ENCODE measurements at regions not wholly inside any gene's neighbourhood (a gene's known extent, or its start where the extent isn't known, plus 50 kb on each side); places are given as distances from the start of the nearest gene placed in this dataset.

DNA sequence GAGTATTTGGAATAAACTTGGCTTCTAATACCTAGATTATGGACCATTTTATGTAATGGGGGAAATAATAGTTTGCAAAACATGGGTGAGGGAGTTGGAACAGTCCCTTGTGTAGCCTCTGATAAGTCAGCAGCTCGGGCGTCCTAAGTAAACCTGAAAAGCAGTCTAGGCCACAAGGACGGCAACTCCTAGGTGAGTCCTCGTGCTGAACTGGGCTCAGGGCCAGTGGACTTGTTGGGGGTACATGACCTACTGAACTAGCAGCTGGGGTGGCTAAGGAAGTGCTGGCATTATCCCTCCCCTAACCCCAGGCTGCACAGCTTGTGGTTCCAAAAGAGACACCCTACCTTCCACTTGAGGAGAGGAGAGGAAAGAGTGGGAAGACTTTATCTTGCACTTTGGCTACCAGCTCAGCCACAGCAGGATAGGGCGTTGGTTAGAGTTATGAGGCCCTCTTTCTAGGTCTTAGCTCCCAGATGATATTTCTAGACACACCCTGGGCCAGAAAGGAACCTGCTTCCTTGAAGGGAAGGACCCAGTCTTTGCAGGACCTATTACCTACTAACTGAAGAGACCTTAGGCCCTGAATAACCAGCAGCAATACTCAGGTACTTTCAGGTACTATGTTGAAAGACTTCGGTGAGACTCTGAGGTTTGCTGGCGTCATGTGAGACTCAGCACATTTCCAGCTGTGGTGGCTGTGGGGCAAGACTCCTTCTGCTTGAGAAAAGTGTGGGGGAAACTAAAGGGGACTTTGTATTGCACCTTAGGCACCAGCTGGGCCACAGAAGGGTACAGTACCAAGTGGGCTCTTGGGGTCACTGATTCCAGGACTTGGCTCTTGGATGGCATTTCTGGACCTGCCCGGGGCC, 71.0 kb downstream of the AQP4 start:
- no peak for DNase-seq (ENCODE audit: extremely low read depth, low read depth)

GRCh38 chr18:26792661-26793060, 72.8 kb downstream of the AQP4 start:
- DNase-seq (ENCODE audit: extremely low read depth, low read depth) = no peak

- DNase-seq (ENCODE audit: extremely low read depth, low read depth) = no peak
Observed at GRCh38 chr18:26791676-26792075, 73.8 kb downstream of the AQP4 start.

GRCh38 chr18:26784599-26784998, 80.9 kb downstream of the AQP4 start:
- DNase-seq (ENCODE audit: extremely low read depth, low read depth) = no peak

DNA sequence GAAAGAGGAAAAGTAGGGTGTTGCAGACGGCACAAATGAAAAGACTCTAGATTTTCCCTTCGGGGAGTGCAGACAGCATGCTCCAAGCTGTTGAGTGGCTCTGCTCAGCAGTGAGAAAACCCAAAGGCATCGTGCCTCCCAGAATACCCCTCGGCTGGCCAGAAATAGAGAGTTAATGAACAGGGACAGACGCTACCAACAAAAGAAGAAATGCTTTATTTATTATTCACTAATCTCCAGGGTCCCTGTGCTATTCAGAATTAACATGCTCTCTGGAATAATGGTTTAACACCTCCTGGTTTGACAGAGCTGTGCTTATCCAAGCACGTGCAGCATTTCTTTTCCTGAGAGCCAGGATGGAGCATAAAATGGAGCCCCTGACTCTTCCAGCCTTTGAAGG, 82.3 kb downstream of the AQP4 start:
- DNase-seq (ENCODE audit: extremely low read depth, low read depth) = no peak

DNA sequence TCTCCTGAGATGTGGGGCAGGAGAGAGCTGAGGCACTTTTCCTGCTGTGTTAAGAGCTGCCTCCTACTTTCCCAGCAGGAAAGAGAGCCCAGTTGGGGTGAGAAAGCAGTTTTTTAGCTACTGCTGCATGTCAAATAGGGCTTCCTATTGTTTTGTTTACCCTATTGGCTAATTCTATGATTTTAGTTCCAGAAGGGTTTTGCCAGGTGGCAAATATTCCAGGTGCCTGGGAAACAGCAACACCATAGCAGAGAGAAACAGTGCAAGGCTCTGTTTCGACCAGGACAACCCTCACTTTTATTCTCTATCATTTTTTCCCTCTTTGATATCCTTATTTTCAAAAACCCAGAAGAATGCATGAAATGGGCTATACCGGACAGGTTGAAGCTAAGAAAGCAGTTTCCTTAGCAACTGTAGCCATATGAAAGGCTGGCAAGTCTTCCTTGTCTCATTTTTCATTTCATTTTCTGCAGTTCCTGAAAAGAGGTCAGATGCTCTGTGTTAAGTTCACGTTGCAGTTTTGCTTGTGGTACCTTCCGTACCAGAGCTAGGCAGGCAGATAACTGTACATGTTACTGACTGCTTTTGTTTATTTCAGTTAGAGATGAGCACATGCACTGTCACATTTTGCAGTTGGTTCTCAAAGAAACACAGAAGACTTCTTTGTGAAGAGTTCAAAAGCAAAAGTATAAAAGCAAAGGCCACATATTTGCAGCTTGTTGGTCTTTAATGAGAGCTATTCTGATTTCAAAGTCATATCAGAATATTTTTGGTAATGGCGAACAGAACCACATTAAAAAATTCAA, 84.8 kb downstream of the AQP4 start:
- DNase-seq (ENCODE audit: extremely low read depth, low read depth) = no peak

DNA sequence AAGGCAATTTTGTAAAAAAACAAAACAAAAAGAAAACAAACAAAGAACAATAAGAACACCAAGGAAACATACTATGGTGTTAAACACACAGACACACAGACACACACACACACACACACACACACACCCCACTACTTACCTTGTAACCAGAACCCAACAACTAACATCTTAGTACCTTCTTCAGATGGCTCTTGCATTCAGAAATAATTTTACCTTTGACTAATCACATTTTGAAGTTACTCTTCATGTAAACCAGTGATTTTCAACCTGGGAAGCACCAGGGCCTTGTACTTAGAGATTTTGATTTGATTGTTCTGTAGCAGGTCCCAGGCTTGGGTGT, 87.5 kb downstream of the AQP4 start:
- DNase-seq (ENCODE audit: extremely low read depth, low read depth) = no peak

- no peak for DNase-seq (ENCODE audit: extremely low read depth, low read depth)
Observed at GRCh38 chr18:26777351-26778053, 88.0 kb downstream of the AQP4 start.

GRCh38 chr18:26772691-26773090, 92.8 kb downstream of the AQP4 start:
- no peak for DNase-seq (ENCODE audit: extremely low read depth, low read depth)

- no peak for DNase-seq (ENCODE audit: extremely low read depth, low read depth)
Observed at GRCh38 chr18:26771524-26771923, 94.0 kb downstream of the AQP4 start.

DNA sequence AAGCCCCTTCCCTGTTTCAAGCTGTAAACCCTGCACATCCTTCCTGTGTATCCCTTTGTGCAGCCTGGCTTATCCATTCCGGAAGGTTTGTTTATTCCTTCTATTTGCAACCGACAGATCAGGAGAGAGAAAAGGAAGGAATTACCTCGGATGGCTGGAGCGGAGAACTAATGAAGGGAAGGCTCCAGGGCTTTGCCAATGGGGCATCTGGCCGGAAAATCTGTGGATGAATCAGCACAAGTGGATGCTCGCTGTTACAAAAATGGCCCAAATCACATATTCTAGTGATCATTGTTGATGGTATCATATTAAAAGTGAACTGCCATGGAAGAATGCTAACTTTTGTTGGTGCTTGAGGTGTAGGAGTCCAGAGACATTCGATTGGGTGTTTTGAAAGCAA, 97.1 kb downstream of the AQP4 start:
- DNase-seq (ENCODE audit: extremely low read depth, low read depth) = no peak

GRCh38 chr18:26765498-26765897, 100.0 kb downstream of the AQP4 start:
- DNase-seq (ENCODE audit: extremely low read depth, low read depth) = no peak

DNA sequence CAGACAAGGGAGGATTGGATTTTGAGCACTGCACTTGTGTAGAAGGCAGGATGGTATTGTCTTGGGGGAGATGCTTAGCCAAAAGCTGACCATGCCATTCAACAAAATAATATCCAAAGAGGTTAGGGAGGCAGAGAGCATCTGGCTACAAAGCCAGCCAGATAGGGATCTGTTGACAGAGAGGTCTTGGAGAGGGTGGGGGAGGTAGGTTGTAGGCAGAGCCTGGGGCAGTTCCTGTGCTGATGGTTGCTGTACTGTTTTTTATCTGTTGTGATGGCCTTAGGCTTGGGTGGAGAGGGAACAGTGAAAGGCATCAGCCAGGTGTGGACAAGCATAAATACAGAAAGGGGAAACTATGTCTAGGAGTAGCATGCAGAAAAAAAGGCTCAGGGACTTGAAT, 100.9 kb downstream of the AQP4 start:
- no peak for DNase-seq (ENCODE audit: extremely low read depth, low read depth)

GRCh38 chr18:26764177-26764576, 101.3 kb downstream of the AQP4 start:
- no peak for DNase-seq (ENCODE audit: extremely low read depth, low read depth)

DNA sequence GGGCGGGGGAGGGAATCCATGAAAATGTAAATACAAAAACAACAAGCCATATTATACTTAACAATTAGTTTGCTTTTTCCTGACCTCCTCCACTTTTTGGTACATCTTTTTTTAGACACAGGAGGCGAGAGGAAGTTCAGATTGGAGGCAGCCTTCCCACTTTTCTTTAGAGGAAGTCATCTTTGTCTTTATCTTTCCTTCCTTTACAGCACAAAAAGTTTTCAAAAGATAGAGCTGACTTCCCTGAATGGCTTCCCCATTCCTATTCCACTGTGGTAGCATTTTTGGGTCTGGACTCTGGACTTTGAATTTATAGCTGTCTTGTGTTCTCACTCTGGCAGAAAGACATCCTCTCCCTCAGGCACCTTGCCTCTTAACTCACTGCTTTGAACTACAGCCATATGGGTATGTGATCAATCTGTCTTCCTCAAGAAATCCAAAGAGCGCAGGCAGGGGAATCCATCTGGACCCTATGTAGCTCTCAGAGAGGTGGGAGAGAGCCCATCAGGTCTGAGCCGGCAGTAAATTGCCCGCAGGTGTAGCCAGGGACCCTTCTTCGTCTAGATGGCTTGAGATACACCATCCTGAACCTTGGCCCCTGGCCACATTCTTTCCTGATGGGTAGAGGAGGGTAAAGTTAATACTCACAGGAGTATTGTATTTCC, 101.9 kb downstream of the AQP4 start:
- no peak for DNase-seq (ENCODE audit: extremely low read depth, low read depth)

DNA sequence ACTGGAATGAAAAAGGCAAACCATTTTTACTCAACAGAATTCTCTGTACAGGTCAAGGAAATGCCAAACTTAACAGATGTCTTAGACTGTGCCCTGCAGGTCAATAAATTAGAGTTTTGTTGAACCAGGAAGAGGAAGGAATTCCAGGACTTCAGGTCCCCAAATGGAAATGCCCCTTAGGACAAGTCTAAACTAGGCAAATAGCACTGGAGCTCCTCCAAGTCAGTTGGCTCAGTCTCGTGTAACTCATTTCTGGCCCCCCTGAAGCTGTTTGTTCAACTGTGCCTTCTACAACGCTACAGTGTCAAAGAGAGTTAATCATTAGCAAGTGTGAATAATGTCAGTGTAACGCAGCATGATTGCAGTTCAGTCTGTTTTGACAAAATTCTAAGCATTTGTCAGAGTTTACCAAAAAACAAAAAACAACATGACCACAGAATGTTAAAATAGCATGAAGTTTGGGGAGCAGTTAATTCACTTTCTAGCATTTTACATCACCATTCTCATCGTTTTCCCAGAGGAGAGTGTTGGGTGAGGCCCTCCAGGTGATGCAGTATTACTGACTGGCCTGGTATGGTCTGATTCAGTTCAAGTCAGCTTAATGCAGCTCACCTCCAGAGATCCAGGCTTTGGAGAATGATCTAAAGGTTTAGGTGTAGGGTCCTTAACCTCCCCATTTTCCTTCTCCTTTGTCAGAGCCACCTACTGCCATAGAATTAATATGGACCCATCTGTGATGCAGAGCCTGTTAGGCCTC, 108.1 kb downstream of the AQP4 start:
- no peak for DNase-seq (ENCODE audit: extremely low read depth, low read depth)

GRCh38 chr18:26756556-26756955, 109.0 kb downstream of the AQP4 start:
- no peak for DNase-seq (ENCODE audit: extremely low read depth, low read depth)

- DNase-seq (ENCODE audit: extremely low read depth, low read depth) = peak; percentile 62
Observed at GRCh38 chr18:26746826-26747475, 118.6 kb downstream of the AQP4 start.

- peak; percentile 61 for DNase-seq (ENCODE audit: extremely low read depth, low read depth)
Observed at GRCh38 chr18:26746398-26746797, 119.1 kb downstream of the AQP4 start.

Measured in NCI-H460 (cell line).